ENCODE measurements at regions not wholly inside any gene's neighbourhood (a gene's known extent, or its start where the extent isn't known, plus 50 kb on each side); places are given as distances from the start of the nearest gene placed in this dataset.

- TF ChIP-seq ISL1 (CRISPR knock-in tag; IDR thresholded peaks at IDR 0.05) (no peak), PPARA (CRISPR knock-in tag; IDR thresholded peaks at IDR 0.05; ENCODE audit: borderline replicate concordance) (no peak), ZFP3 (CRISPR knock-in tag; IDR thresholded peaks at IDR 0.05) (no peak), BACH2 (CRISPR knock-in tag; IDR thresholded peaks at IDR 0.05; ENCODE audit: borderline replicate concordance) (no peak), ESRRG (CRISPR knock-in tag; IDR thresholded peaks at IDR 0.05) (no peak), POU6F1 (CRISPR knock-in tag; IDR thresholded peaks at IDR 0.05; ENCODE audit: borderline replicate concordance, low read depth) (no peak), ZC3H10 (CRISPR knock-in tag; IDR thresholded peaks at IDR 0.05) (no peak), OSR1 (CRISPR knock-in tag; IDR thresholded peaks at IDR 0.05) (no peak), SNAI2 (CRISPR knock-in tag; IDR thresholded peaks at IDR 0.05) (no peak), ARNTL (CRISPR knock-in tag; IDR thresholded peaks at IDR 0.05; ENCODE audit: borderline replicate concordance, low read depth) (no peak), ZFP30 (CRISPR knock-in tag; IDR thresholded peaks at IDR 0.05) (no peak), ZNF565 (CRISPR knock-in tag; conservative IDR thresholded peaks at IDR 0.05; ENCODE audit: low read depth) (no peak), ZNF8 (CRISPR knock-in tag; IDR thresholded peaks at IDR 0.05) (no peak), GLIS3 (CRISPR knock-in tag; IDR thresholded peaks at IDR 0.05) (no peak), CSDC2 (CRISPR knock-in tag; IDR thresholded peaks at IDR 0.05) (no peak), ZNF70 (CRISPR knock-in tag; IDR thresholded peaks at IDR 0.05) (no peak)
- TF ChIP-seq, protein P1, sequence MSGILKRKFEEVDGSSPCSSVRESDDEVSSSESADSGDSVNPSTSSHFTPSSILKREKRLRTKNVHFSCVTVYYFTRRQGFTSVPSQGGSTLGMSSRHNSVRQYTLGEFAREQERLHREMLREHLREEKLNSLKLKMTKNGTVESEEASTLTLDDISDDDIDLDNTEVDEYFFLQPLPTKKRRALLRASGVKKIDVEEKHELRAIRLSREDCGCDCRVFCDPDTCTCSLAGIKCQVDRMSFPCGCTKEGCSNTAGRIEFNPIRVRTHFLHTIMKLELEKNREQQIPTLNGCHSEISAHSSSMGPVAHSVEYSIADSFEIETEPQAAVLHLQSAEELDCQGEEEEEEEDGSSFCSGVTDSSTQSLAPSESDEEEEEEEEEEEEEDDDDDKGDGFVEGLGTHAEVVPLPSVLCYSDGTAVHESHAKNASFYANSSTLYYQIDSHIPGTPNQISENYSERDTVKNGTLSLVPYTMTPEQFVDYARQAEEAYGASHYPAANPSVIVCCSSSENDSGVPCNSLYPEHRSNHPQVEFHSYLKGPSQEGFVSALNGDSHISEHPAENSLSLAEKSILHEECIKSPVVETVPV (CRISPR knock-in tag; IDR thresholded peaks at IDR 0.05) = no peak
- TF ChIP-seq, protein P2, sequence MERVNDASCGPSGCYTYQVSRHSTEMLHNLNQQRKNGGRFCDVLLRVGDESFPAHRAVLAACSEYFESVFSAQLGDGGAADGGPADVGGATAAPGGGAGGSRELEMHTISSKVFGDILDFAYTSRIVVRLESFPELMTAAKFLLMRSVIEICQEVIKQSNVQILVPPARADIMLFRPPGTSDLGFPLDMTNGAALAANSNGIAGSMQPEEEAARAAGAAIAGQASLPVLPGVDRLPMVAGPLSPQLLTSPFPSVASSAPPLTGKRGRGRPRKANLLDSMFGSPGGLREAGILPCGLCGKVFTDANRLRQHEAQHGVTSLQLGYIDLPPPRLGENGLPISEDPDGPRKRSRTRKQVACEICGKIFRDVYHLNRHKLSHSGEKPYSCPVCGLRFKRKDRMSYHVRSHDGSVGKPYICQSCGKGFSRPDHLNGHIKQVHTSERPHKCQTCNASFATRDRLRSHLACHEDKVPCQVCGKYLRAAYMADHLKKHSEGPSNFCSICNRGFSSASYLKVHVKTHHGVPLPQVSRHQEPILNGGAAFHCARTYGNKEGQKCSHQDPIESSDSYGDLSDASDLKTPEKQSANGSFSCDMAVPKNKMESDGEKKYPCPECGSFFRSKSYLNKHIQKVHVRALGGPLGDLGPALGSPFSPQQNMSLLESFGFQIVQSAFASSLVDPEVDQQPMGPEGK (CRISPR knock-in tag; IDR thresholded peaks at IDR 0.05; ENCODE audit: borderline replicate concordance) = no peak
- TF ChIP-seq, protein P3, sequence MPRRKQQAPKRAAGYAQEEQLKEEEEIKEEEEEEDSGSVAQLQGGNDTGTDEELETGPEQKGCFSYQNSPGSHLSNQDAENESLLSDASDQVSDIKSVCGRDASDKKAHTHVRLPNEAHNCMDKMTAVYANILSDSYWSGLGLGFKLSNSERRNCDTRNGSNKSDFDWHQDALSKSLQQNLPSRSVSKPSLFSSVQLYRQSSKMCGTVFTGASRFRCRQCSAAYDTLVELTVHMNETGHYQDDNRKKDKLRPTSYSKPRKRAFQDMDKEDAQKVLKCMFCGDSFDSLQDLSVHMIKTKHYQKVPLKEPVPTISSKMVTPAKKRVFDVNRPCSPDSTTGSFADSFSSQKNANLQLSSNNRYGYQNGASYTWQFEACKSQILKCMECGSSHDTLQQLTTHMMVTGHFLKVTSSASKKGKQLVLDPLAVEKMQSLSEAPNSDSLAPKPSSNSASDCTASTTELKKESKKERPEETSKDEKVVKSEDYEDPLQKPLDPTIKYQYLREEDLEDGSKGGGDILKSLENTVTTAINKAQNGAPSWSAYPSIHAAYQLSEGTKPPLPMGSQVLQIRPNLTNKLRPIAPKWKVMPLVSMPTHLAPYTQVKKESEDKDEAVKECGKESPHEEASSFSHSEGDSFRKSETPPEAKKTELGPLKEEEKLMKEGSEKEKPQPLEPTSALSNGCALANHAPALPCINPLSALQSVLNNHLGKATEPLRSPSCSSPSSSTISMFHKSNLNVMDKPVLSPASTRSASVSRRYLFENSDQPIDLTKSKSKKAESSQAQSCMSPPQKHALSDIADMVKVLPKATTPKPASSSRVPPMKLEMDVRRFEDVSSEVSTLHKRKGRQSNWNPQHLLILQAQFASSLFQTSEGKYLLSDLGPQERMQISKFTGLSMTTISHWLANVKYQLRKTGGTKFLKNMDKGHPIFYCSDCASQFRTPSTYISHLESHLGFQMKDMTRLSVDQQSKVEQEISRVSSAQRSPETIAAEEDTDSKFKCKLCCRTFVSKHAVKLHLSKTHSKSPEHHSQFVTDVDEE (CRISPR knock-in tag; IDR thresholded peaks at IDR 0.05) = no peak
- no peak for ATAC-seq
These were observed 393.7 kb upstream of the FANCL start for GRCh38 chr2:58634653-58635370.

GRCh38 chr2:58633613-58634365 lies 392.7 kb upstream of the FANCL start:
- ATAC-seq = peak; percentile 36; the same call in 1 of the 3 replicates
- TF ChIP-seq ESRRG (CRISPR knock-in tag; IDR thresholded peaks at IDR 0.05) (no peak), ZNF8 (CRISPR knock-in tag; IDR thresholded peaks at IDR 0.05) (no peak), TOX (CRISPR knock-in tag; IDR thresholded peaks at IDR 0.05; ENCODE audit: borderline replicate concordance) (no peak), ISL1 (CRISPR knock-in tag; IDR thresholded peaks at IDR 0.05) (peak; percentile 58; the same call in 1 of the 2 replicates), ZFP30 (CRISPR knock-in tag; IDR thresholded peaks at IDR 0.05) (no peak), OSR1 (CRISPR knock-in tag; IDR thresholded peaks at IDR 0.05) (no peak)

DNA sequence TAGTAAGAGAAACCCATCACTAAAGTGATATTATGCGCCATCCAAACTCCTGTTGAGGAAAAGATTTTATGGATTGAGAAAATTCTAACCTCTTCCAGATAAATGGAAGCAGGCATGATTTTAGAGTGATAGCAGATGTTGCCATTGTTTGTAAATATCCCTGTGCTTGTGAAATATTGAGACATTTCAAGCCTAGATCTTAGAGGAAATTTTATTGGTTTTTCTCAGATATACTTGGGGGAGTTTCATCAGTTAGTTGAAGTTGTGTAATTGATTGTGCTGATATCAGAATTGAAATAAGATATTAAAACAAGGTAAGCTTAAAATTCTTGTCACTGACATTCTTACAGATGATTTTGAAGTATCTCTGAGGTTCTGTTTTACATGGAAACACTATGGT lies 390.9 kb upstream of the FANCL start:
- no peak for ATAC-seq
- no peak for TF ChIP-seq ZFP3 (CRISPR knock-in tag; IDR thresholded peaks at IDR 0.05)
- TF ChIP-seq, protein P4, sequence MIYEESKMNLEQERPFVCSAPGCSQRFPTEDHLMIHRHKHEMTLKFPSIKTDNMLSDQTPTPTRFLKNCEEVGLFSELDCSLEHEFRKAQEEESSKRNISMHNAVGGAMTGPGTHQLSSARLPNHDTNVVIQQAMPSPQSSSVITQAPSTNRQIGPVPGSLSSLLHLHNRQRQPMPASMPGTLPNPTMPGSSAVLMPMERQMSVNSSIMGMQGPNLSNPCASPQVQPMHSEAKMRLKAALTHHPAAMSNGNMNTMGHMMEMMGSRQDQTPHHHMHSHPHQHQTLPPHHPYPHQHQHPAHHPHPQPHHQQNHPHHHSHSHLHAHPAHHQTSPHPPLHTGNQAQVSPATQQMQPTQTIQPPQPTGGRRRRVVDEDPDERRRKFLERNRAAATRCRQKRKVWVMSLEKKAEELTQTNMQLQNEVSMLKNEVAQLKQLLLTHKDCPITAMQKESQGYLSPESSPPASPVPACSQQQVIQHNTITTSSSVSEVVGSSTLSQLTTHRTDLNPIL (CRISPR knock-in tag; IDR thresholded peaks at IDR 0.05; ENCODE audit: low read depth) = no peak
- no peak for TF ChIP-seq ZFP30 (CRISPR knock-in tag; IDR thresholded peaks at IDR 0.05)
- no peak for TF ChIP-seq ESRRG (CRISPR knock-in tag; IDR thresholded peaks at IDR 0.05)
- TF ChIP-seq GLIS3 (CRISPR knock-in tag; IDR thresholded peaks at IDR 0.05) = no peak
- TF ChIP-seq PPARA (CRISPR knock-in tag; IDR thresholded peaks at IDR 0.05; ENCODE audit: borderline replicate concordance) = no peak
- TF ChIP-seq TCF4 (CRISPR knock-in tag; IDR thresholded peaks at IDR 0.05; ENCODE audit: borderline replicate concordance) = no peak
- no peak for TF ChIP-seq POU6F1 (CRISPR knock-in tag; IDR thresholded peaks at IDR 0.05; ENCODE audit: borderline replicate concordance, low read depth)
- TF ChIP-seq ZNF8 (CRISPR knock-in tag; IDR thresholded peaks at IDR 0.05) = no peak
- no peak for TF ChIP-seq ZNF70 (CRISPR knock-in tag; IDR thresholded peaks at IDR 0.05)
- no peak for TF ChIP-seq BACH2 (CRISPR knock-in tag; IDR thresholded peaks at IDR 0.05; ENCODE audit: borderline replicate concordance)
- TF ChIP-seq, protein P2 (CRISPR knock-in tag; IDR thresholded peaks at IDR 0.05; ENCODE audit: borderline replicate concordance) = no peak
